ENCODE measurements at regions not wholly inside any gene's neighbourhood (a gene's known extent, or its start where the extent isn't known, plus 50 kb on each side); places are given as distances from the start of the nearest gene placed in this dataset.

GRCh38 chr11:19442554-19442910 is 201.8 kb upstream of the E2F8 start:
- TF ChIP-seq, protein P1, sequence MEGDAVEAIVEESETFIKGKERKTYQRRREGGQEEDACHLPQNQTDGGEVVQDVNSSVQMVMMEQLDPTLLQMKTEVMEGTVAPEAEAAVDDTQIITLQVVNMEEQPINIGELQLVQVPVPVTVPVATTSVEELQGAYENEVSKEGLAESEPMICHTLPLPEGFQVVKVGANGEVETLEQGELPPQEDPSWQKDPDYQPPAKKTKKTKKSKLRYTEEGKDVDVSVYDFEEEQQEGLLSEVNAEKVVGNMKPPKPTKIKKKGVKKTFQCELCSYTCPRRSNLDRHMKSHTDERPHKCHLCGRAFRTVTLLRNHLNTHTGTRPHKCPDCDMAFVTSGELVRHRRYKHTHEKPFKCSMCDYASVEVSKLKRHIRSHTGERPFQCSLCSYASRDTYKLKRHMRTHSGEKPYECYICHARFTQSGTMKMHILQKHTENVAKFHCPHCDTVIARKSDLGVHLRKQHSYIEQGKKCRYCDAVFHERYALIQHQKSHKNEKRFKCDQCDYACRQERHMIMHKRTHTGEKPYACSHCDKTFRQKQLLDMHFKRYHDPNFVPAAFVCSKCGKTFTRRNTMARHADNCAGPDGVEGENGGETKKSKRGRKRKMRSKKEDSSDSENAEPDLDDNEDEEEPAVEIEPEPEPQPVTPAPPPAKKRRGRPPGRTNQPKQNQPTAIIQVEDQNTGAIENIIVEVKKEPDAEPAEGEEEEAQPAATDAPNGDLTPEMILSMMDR (IDR thresholded peaks at IDR 0.05; ENCODE audit: low read depth, low read length, poor library complexity, severe bottlenecking), result no peak
- no peak for TF ChIP-seq EZH2phosphoT487 (IDR thresholded peaks at IDR 0.05; ENCODE audit: borderline replicate concordance, low read length)
